GM11168 (cell line): ENCODE measurements at regions not wholly inside any gene's neighbourhood (a gene's known extent, or its start where the extent isn't known, plus 50 kb on each side); places are given as distances from the start of the nearest gene placed in this dataset.

Source experiments
- in situ Hi-C: fragments of 300-500 bp; cut with MboI; formaldehyde crosslinking; loops from one replicate; pipeline ENCODE4 v1.12.0; 2022; ENCODE audit warnings: low sequenced_read_pairs; ENCODE audit not compliant: unreplicated experiment

- in situ Hi-C loops: no loop called here
These were observed 1920.2 kb downstream of the MAT2B start for GRCh38 chr5:165425594-165425993.

- in situ Hi-C loops: no loop called here
These were observed 1943.3 kb downstream of the MAT2B start for GRCh38 chr5:165448753-165449152.

GRCh38 chr5:165457859-165458481 lies 1952.6 kb downstream of the MAT2B start:
- in situ Hi-C loops: no loop called here

- in situ Hi-C loops: no loop called here
These were observed 1953.8 kb downstream of the MAT2B start for GRCh38 chr5:165459232-165459631.

GRCh38 chr5:165460911-165461310 lies 1955.5 kb downstream of the MAT2B start:
- in situ Hi-C loops: no loop called here

GRCh38 chr5:165477546-165477945 lies 1972.1 kb downstream of the MAT2B start:
- in situ Hi-C loops: no loop called here

GRCh38 chr5:165495829-165496380 lies 1990.5 kb downstream of the MAT2B start:
- in situ Hi-C loops: no loop called here

GRCh38 chr5:165497707-165498106 lies 1992.3 kb downstream of the MAT2B start:
- in situ Hi-C loops: no loop called here

- in situ Hi-C loops: no loop called here
These were observed 1997.7 kb downstream of the MAT2B start for GRCh38 chr5:165502893-165503691.

- in situ Hi-C loops: no loop called here
These were observed 1999.3 kb downstream of the MAT2B start for GRCh38 chr5:165504674-165505073.

- in situ Hi-C loops: no loop called here
These were observed 2002.9 kb downstream of the MAT2B start for GRCh38 chr5:165508286-165508685.

GRCh38 chr5:165508861-165509260 lies 2003.4 kb downstream of the MAT2B start:
- in situ Hi-C loops: no loop called here

GRCh38 chr5:165521816-165522610 lies 2016.6 kb downstream of the MAT2B start:
- in situ Hi-C loops: no loop called here

- in situ Hi-C loops: no loop called here
These were observed 2019.9 kb downstream of the MAT2B start for GRCh38 chr5:165525271-165525670.

- in situ Hi-C loops: no loop called here
These were observed 2020.9 kb downstream of the MAT2B start for GRCh38 chr5:165526357-165526756.

GRCh38 chr5:165527577-165527976 lies 2022.2 kb downstream of the MAT2B start:
- in situ Hi-C loops: no loop called here

GRCh38 chr5:165538065-165538464 lies 2032.6 kb downstream of the MAT2B start:
- in situ Hi-C loops: no loop called here

GRCh38 chr5:165559645-165560044 lies 2054.2 kb downstream of the MAT2B start:
- in situ Hi-C loops: no loop called here

GRCh38 chr5:165560648-165561047 lies 2055.2 kb downstream of the MAT2B start:
- in situ Hi-C loops: no loop called here

GRCh38 chr5:165565911-165566310 lies 2060.5 kb downstream of the MAT2B start:
- in situ Hi-C loops: no loop called here

GRCh38 chr5:165569551-165569950 lies 2064.1 kb downstream of the MAT2B start:
- in situ Hi-C loops: no loop called here
